Lower leg skin (tissue), 4 donors: ENCODE measurements at regions not wholly inside any gene's neighbourhood (a gene's known extent, or its start where the extent isn't known, plus 50 kb on each side); places are given as distances from the start of the nearest gene placed in this dataset.

Source experiments
- DNase-seq, 2 donors: peaks; one replicate each; pipeline ENCODE4 v3.0.0-alpha.2; 2019; ENCODE audit warnings: low spot score in 2 of 2
- H3K4me3 ChIP-seq: fragments of 200-600 bp; sonication (generic); 2 replicates; pipeline ENCODE4 v1.5.1; 2017; ENCODE audit warnings: mild to moderate bottlenecking, low read depth; ENCODE audit not compliant: poor library complexity, severe bottlenecking
- CTCF ChIP-seq, 3 donors: fragments of 450-650 bp; IDR thresholded peaks; one replicate each; pipeline ENCODE4 v1.5.1; 2016; ENCODE audit warnings: antibody characterized with exemption in 3 of 3, mild to moderate bottlenecking in 3 of 3, moderate library complexity in 2 of 3
- POLR2A ChIP-seq, 2 donors: fragments of 450-650 bp; IDR thresholded peaks; one replicate each; pipeline ENCODE4 v1.6.1; 2016 to 2017; ENCODE audit warnings: antibody characterized with exemption in 2 of 2, mild to moderate bottlenecking in 1 of 2, moderate library complexity in 1 of 2
- WGBS, 2 donors: methylation state at CpG; one replicate each; pipeline ENCODE4 v1.1.5; 2018; 5-methylcytosine and 5-hydroxymethylcytosine counted together
- intact Hi-C: fragments of 100-400 bp; cut with DNase I; formaldehyde crosslinking; loops from one replicate; pipeline ENCODE4 v1.15.0; 2023; ENCODE audit warnings: low total_unique reads

- WGBS, 2 donors: 83 to 85% methylated on average over 10 of the region's 10 CpGs
- H3K4me3 ChIP-seq: no peak overlapping the region
- TF ChIP-seq CTCF (IDR thresholded peaks at IDR 0.05): no peak
- no peak for TF ChIP-seq POLR2A (IDR thresholded peaks at IDR 0.05)
- intact Hi-C loops: no loop called here
- DNase-seq: no peak
Observed at GRCh38 chr7:69172357-69173077, 425.8 kb upstream of the AUTS2 start.

GRCh38 chr7:69173341-69173740 is 424.9 kb upstream of the AUTS2 start:
- WGBS, 2 donors: 83 to 85% methylated on average over 4 of the region's 4 CpGs
- no peak for TF ChIP-seq POLR2A (IDR thresholded peaks at IDR 0.05)
- TF ChIP-seq CTCF (IDR thresholded peaks at IDR 0.05): no peak
- H3K4me3 ChIP-seq: no peak overlapping the region
- no peak for DNase-seq
- intact Hi-C loops: no loop called here

GRCh38 chr7:69173846-69174245 is 424.4 kb upstream of the AUTS2 start:
- no peak overlapping the region for H3K4me3 ChIP-seq
- WGBS, 2 donors: 70 to 86% methylated on average over 1 of the region's 1 CpG
- TF ChIP-seq CTCF (IDR thresholded peaks at IDR 0.05): no peak
- intact Hi-C loops: no loop called here
- DNase-seq: no peak

- WGBS, 2 donors: 74 to 78% methylated on average over 2 of the region's 2 CpGs
- no peak for TF ChIP-seq CTCF (IDR thresholded peaks at IDR 0.05)
- TF ChIP-seq POLR2A (IDR thresholded peaks at IDR 0.05): no peak
- no peak for DNase-seq
- intact Hi-C loops: no loop called here
- H3K4me3 ChIP-seq: no peak overlapping the region
Observed at GRCh38 chr7:69176841-69177240, 421.4 kb upstream of the AUTS2 start.

GRCh38 chr7:69177461-69177861 is 420.8 kb upstream of the AUTS2 start:
- intact Hi-C loops: no loop called here
- no peak for TF ChIP-seq POLR2A (IDR thresholded peaks at IDR 0.05)
- TF ChIP-seq CTCF (IDR thresholded peaks at IDR 0.05): no peak
- WGBS, 2 donors: 35 to 36% methylated on average over 5 of the region's 5 CpGs
- peak in 1 of 2 donors; percentile 53 for DNase-seq
- no peak overlapping the region for H3K4me3 ChIP-seq

GRCh38 chr7:69177941-69178494 is 420.3 kb upstream of the AUTS2 start:
- intact Hi-C loops: no loop called here

More at GRCh38 chr7:69177941-69178494, 420.3 kb upstream of the AUTS2 start:
- 57 to 58% methylated on average over 9 of the region's 9 CpGs for WGBS, 2 donors
- no peak overlapping the region for H3K4me3 ChIP-seq
- DNase-seq: peak in 1 of 2 donors; percentile 35
- TF ChIP-seq POLR2A (IDR thresholded peaks at IDR 0.05) (no peak), CTCF (IDR thresholded peaks at IDR 0.05) (no peak)
